HG02798 (cell line): ENCODE measurements at regions not wholly inside any gene's neighbourhood (a gene's known extent, or its start where the extent isn't known, plus 50 kb on each side); places are given as distances from the start of the nearest gene placed in this dataset.
"Not testable (repeated sequence)": the region's sequence is repeated elsewhere in the genome, so short reads cannot be mapped to it uniquely, and the experiment has no call there.

Source experiments
- ATAC-seq: cut with Tn5 transposase; IDR thresholded peaks from one replicate; pipeline ENCODE4 v1.9.1; 2021; ENCODE audit warnings: mild to moderate bottlenecking; ENCODE audit not compliant: unreplicated experiment, poor library complexity

- no peak for ATAC-seq
These were observed 407.2 kb upstream of the UBE2E2 start for GRCh38 chr3:22795917-22796316.

DNA sequence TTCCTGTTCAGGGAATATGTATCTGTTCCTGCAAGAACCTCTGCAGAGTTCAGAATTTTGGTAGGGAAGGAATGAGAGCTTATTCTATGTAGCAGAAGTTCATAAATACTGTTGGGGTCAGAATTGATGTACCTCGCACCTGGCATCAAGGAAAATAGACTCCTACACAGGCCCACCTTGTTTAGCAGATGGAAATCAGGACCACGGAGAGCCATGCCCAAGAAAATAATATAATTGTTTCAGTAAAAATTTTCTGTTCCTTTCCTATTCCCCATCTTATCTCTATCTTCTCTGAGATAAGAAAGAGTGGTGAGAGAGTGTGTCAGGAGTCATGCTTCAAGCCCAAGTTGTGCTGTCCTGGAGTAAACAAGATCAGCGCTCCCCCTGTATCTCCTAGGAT is 404.7 kb upstream of the UBE2E2 start:
- no peak for ATAC-seq

DNA sequence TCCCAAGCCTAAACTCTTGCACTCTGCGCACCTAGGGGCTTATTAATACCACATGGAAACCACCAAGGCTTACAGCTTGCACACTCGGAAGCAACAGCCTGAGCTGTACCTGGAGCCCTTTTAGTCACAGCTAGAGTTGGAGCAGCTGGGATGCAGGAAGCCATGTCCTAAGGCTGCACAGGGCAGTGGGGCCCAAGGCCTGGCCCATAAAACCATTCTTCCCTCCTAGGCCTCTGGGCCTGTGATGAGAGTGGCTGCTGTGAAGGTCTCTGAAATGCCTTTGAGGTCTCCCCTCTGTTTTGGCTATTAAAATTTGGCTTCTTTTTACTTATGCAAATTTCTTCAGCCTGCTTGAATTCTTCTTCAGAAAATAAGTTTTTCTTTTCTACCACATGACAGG is 383.9 kb upstream of the UBE2E2 start:
- no peak for ATAC-seq

- no peak for ATAC-seq
These were observed 368.1 kb upstream of the UBE2E2 start for GRCh38 chr3:22835041-22835440.

- ATAC-seq, result no peak
These were observed 367.0 kb upstream of the UBE2E2 start for GRCh38 chr3:22836131-22836530.

- ATAC-seq, result no peak
These were observed 359.3 kb upstream of the UBE2E2 start for GRCh38 chr3:22843854-22844253.

GRCh38 chr3:22846566-22846965 is 356.6 kb upstream of the UBE2E2 start:
- no peak for ATAC-seq

GRCh38 chr3:22849583-22849982 is 353.5 kb upstream of the UBE2E2 start:
- not testable (repeated sequence) for ATAC-seq

DNA sequence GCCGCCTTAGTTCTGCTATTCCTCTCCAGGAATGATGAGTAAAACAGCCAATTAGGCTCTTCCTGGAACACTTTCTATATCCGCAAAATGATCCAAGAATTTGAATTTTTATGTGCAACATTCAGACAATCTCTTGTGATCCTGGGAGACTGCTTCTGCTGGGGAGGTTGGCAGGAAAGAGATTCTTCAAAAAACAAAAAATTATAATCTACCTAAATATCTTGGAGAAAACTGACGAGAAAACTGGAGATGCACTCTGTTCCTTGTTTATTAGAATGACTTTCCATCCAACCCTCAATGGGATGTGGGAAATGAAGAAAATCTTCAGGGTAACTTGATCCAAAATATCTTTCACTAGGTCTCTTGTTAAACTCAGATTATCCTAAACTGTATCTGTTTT is 346.3 kb upstream of the UBE2E2 start:
- no peak for ATAC-seq

GRCh38 chr3:22858486-22858885 is 344.6 kb upstream of the UBE2E2 start:
- ATAC-seq, result no peak

GRCh38 chr3:22859618-22860017 is 343.5 kb upstream of the UBE2E2 start:
- no peak for ATAC-seq

DNA sequence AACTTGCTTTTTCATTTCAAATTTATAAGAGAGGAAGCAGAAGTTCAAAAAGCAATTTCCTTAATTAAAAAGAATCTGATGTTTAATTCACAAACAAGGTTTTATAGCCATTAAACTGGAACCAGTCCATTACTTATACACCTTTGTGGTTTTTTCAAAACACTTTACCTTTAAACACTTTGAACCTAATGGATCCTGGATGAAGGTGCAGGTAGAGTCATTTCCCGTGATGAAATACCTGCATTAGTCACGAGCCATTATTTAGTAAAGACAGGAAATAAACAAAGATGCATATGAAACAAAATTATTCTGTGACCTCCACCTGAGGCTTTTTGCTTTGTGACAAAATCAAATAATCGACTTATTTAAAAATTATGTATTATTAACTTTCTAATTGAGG is 341.7 kb upstream of the UBE2E2 start:
- no peak for ATAC-seq

DNA sequence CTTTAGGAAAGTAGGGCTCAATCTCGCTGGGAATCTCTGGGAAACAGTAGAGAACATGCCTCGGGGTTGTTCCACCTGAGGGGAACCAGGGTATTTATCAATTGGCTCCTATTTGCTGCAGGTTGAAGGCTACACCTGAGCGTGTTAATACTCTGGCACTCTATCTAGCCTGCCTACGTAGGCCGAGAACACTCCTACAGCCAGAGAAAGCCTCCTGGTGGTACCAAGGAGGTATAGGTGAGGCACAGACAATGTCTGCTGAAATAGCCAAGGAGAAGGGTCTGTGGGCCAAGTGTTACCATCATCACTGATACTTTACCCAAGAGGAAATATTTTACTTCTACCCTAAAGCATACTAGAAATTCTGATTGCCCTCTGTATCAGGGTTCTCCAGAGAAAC is 341.0 kb upstream of the UBE2E2 start:
- no peak for ATAC-seq

GRCh38 chr3:22882834-22883233 is 320.3 kb upstream of the UBE2E2 start:
- ATAC-seq, result not testable (repeated sequence)

- no peak for ATAC-seq
These were observed 318.1 kb upstream of the UBE2E2 start for GRCh38 chr3:22885039-22885438.

GRCh38 chr3:22885574-22886341 is 317.4 kb upstream of the UBE2E2 start:
- no peak for ATAC-seq

- ATAC-seq, result no peak
These were observed 316.6 kb upstream of the UBE2E2 start for GRCh38 chr3:22886439-22887068.

DNA sequence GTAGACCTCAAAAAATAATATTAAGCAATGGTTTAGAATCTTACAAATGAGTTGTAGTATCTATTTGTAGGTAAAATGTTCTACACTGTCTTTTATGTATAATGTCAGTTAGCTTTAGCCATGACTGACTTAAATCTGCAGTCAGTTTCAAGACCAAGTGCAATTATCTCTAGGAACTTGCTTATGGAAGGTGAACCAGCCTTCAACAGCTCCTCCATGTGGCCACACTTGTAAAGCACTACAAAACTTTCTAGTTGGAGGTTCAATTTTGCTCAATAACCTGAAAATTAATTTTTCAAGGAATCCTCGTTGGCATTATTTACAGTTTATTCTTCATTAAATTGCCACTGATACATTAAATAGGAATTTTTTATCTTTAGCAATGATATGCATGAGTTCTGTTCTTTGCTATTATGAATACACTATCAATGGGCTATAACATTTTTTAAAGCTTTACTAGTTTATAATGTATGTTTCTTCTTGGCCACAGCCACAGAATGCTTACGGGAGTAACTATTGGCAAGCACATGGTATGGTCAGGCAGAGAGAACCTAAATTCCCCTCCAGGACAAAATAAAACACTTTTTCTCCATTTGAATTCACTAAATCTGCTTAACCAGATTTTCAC is 315.3 kb upstream of the UBE2E2 start:
- ATAC-seq, result no peak

GRCh38 chr3:22893101-22893500 is 310.0 kb upstream of the UBE2E2 start:
- ATAC-seq, result no peak

GRCh38 chr3:22893644-22894325 is 309.3 kb upstream of the UBE2E2 start:
- no peak for ATAC-seq

- ATAC-seq, result no peak
These were observed 308.3 kb upstream of the UBE2E2 start for GRCh38 chr3:22894865-22895264.
